ENCODE measurements at regions not wholly inside any gene's neighbourhood (a gene's known extent, or its start where the extent isn't known, plus 50 kb on each side); places are given as distances from the start of the nearest gene placed in this dataset.
"Not testable (repeated sequence)": the region's sequence is repeated elsewhere in the genome, so short reads cannot be mapped to it uniquely, and the experiment has no call there.

DNA sequence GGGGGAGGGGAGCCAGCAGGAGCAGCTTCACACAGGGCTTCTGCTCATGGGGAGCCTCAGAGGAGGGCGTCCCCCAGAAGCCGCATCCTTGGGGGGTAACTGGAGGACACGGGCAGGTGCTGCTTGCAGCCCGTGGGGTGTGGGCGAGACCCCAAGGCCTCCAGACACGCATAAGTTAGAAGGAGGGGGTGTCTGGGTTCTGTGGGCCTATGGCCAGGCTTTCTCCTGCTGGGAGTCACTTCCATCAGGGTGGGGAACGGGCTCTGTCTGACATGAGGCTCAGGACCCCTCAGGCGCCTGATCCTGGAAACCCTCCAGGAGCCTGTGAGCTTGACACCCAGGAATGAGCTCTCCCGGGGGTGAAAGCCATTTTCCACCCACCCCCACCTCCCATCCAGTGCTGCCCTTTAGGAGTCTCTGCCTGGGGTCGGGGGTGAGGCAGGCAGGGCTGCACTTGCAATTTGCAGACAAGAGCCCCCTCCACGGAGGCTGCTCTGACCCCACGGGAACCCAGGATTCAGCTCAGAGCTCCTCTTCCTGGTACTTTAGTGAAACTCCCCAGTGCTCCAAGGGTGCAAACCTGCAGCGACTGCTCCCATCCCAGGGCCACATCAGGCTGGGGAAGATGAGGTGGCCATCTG, 325.7 kb downstream of the ADGRD1 start:
- ATAC-seq (ENCODE audit: poor library complexity) (no peak), DNase-seq (peak; percentile 11)
- intact Hi-C loops (cut with DNase I), result no loop called here

DNA sequence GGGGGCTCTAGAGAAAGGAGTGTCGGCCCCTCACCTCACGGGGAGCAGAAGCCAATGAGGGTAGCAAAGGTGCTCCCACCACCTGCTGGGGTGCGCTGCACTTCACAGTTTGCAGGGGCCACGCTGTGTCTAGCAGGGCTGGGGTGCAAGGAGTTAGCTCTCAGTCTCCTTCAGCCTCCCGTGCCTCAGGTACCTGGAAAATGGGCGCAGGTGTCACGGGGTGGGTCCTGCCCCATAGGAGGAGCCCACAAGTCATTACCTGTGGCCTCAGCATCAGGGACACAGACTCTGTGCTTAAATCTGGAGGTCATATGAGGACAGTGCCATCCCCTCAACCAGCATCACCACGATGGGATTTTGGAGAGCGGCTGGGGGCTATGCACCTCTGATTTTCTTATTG, 326.7 kb downstream of the ADGRD1 start:
- DNase-seq (peak; percentile 13), ATAC-seq (ENCODE audit: poor library complexity) (no peak)
- intact Hi-C loops (cut with DNase I), result no loop called here

DNA sequence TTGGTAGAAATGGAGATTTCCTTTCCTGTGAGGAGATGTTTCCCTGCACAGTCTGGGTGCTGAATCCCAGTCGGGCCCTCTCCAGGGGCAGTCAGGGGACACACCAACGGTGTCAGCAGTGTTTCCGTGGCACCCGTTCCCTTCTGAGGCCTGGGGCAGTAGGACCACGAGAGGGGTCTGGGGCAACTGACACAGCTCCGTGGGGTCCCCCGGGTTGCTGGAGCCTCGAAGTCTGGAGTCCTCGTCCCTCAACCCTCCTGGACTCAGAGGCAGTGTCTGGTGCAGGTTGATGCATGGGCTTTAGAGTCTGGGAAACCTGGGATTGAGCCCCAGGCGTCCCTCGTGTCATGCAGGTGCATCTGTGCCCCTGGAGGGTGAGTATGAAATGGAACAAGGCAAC, 327.3 kb downstream of the ADGRD1 start:
- ATAC-seq (ENCODE audit: poor library complexity) (no peak), DNase-seq (peak; percentile 14)
- intact Hi-C loops (cut with DNase I), result no loop called here

DNA sequence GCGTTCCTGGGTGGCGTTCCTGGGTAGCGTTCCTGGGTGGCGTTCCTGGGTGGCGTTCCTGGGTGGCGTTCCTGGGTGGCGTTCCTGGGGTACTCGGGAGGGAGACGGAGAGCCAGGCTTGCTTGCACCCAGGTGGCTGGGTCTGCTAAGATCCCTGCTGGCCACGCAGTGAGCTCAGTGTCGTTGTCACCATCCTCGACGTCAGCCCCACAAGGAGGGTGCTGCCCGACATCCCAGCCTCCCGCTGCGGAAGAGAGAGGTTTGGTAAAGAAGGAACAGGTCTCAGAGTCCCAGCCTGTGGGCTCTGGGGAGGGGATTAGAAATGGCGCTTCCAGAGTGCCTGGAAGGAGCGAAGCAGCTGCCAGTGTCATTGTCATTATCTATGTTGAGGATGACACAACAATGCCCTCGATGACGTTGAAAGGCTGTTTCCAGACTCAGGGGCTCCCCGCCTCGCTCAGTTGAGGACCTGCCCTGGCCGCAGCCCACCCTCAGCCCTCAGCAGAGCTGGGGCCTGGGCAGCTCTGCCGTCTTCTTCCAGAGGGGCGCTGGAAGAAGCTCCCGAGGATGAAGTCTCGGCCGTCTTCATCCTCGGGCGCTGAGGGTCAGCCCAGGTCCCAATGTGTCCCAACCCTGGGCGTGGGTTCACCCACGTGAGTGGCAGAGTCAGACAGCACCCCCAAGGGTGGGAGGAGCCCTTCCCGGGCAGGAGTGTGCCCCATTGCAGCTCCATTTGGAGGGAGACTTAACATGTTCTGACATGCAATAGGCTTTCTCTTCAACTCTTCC, 328.8 kb downstream of the ADGRD1 start:
- ATAC-seq (ENCODE audit: poor library complexity), result no peak
- intact Hi-C loops (cut with DNase I), result no loop called here
- no peak for DNase-seq

DNA sequence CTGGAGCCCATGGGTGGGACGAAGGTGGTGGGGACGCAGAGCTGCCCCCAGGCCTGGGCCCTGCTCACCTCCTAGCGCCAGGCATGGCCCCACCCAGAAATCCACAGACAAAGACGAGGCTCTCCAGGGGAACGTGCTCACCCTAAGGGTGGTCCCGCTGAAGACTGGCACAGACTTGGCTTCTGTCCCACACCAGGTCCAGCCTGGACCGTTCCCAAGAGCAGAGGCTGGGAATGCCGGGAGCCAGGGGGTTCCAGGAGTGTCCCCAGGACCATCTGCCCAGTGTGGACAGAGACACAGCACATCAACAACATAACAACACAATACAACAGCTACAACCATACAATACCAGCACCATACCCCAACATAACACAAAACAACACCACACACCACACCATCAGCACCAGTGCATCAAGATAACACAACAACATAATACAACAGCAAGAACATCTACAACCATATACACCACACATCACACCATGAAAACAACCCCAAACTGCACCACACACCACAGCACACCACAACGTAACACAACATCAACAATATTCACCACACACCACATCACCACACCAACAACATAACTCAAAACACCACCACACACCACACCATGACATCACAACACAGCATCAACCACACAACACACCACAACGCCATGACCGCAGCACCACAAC, 329.6 kb downstream of the ADGRD1 start:
- DNase-seq (no peak), ATAC-seq (ENCODE audit: poor library complexity) (no peak)
- intact Hi-C loops (cut with DNase I), result no loop called here

DNA sequence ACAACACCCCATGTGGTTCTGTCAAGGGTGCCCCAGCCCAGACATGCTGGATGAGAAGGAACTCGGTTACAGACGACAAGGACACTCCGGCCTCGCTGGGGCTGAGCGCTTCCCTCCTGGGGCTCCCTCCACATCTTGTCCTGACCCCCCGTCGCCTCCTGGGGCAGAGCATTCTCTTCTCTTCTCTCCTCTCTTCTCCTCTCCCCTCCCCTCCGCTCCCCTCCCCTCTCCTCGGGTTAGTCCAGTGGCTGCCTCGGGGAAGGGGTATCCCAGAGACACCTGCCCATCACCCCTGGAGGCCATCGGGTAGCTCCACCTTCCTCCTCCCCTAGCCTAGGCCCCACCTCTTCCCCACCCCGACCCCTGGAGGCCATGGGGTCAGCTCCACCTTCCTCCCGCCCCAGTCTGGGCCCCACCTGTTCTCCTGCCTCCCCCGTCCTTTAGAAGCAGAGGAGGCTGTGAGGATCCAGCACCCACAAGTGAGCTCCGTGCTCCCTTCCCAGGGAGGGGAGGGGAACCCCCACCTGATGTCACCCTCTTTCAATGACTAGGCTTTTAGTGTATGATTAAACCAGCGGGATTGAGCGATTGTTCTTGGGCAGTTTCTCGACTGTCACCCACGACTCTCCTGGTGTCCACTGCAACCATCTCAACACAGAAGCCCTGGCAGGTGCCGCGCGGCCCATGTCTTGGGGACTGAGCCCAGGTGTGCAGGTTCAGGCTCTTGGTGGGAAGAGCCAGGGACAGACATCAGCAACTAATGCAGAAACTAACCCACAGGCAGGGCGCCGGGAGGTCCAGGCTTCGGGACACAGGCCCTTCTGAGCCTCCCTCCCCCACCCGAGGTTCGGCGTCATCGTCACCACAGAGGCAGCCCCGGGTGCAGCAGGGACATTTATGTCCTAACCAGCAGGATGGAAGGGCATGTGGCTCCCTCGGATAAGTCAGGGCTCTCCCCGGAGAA, 330.4 kb downstream of the ADGRD1 start:
- DNase-seq; intact Hi-C loops (cut with DNase I); ATAC-seq (ENCODE audit: poor library complexity): not testable (repeated sequence)

DNA sequence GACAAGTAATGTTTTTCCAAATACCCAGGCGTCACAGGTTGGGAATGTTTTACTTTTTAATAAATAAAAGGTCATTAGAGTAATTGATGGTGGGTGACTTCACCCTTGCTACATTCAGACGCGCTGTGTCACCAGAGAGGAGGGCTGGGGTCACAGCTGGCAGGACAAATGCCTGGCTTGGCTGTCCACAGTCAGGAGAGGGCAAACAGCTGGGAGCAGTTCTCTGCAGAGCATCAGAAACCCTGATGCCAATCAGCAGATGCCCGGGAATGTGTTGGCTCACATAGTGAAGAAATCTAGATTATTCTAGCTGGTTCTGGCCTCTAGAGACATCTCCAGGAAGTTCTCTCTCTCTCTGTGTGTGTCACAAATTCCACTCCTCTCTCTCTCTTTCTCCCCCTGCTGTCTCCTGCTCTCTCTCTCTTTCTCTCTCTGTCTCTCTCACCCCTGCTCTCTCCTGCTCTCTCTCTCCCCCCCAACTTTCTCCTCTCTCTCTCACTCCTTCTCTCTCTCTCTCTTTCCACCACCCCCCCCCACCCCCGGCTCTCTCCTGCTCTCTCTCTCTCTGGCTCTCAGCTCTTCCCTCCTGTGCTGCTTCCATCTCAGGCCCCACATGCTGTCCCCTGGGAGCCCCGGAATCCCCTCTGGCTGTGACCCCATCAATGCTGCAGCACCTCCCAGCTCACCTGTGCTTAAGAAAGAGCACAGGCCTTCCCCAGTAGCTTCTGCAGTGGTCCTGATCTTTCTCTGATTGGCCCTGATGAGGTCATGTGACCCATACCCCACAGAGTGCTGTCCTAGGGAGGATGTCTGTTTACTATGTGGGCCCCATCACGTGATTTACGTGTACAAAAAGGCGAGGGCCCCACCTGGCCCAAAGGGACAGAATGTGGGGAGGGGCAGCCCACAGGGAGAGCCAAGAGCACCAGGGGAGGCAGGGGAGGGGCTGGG, 331.5 kb downstream of the ADGRD1 start:
- DNase-seq; intact Hi-C loops (cut with DNase I); ATAC-seq (ENCODE audit: poor library complexity): not testable (repeated sequence)

DNA sequence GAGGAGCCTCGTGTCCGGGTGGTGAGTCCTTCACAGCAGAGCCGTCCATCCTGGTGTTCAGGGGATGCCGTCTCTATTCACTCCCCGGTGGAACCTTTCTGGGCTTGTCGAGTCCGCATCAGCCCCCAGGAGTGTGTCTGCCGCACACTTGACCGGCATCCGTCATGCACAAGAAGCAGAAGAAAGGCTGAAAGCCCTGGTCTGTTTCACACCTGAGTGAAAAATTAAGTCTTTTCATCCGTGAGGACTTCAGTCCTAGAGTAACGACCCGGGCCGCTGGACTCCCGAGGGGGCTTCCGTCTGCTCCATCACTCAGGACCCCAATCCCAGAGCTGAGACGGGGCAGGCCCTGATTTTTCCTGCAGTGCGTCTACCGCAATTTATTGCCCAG, 332.2 kb downstream of the ADGRD1 start:
- ATAC-seq (ENCODE audit: poor library complexity); DNase-seq; intact Hi-C loops (cut with DNase I): not testable (repeated sequence)

DNA sequence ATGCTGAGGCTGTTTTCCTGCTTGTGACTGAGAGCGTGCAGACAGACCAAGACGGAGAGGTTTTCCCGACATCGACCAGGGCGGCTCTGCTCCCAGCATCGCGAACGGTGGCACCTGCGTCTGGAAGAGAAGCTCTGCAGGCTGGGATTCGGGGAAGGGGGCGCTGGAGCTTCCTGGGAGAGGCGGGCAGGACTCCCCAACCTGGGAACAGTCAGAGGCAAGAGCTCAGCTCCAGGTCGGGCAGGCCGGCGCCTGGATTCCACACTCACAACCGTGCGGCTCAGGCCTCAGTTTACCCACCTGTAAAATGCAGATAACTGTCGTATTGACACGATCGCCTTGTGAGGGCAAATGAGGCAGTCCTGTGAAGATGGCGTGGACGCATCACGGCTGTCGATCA, 332.6 kb downstream of the ADGRD1 start:
- intact Hi-C loops (cut with DNase I); DNase-seq; ATAC-seq (ENCODE audit: poor library complexity): not testable (repeated sequence)

DNA sequence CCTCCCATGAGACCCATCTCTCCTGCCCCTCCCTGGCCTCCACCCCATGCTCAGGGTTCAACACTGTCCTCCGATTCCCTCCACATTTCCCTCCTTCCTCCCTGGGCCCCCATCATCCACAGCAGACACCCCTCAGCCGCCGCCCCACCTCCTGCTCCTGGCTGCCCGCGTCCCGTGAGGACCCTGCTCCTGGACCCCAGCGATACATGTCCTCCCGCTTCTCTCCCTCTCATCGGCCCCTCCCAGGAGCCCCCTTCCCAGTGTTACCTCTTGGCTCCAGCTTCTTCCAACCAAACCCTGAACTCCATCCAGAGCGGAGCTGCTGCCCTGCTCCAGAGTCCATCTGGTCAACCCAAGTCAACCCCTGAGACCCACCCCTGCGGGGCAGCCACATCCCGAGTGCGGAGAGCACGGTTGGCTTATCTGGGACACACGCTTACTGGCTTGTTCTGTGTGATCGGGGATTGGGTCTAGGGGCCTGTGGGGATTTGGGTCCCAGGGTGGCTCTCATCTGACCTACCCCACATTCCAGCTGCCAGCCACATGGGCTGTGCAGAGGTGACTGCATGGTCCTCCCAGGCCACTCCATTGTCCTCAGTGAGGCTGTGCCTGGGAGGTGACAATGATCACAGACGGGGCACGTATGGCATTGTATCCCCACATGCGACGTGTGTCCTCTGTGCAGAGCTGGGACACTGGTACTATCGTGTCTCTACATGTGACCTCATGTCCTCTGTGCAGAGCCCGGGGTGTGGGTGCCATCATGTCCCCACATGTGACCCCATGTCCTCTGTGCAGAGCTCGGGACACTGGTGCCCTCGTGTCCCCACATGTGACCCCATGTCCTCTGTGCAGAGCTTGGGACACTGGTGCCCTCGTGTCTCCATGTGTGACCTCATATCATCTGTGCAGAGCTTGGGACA, 333.6 kb downstream of the ADGRD1 start:
- intact Hi-C loops (cut with DNase I), result no loop called here
- ATAC-seq (ENCODE audit: poor library complexity), result no peak
- DNase-seq, result no peak

DNA sequence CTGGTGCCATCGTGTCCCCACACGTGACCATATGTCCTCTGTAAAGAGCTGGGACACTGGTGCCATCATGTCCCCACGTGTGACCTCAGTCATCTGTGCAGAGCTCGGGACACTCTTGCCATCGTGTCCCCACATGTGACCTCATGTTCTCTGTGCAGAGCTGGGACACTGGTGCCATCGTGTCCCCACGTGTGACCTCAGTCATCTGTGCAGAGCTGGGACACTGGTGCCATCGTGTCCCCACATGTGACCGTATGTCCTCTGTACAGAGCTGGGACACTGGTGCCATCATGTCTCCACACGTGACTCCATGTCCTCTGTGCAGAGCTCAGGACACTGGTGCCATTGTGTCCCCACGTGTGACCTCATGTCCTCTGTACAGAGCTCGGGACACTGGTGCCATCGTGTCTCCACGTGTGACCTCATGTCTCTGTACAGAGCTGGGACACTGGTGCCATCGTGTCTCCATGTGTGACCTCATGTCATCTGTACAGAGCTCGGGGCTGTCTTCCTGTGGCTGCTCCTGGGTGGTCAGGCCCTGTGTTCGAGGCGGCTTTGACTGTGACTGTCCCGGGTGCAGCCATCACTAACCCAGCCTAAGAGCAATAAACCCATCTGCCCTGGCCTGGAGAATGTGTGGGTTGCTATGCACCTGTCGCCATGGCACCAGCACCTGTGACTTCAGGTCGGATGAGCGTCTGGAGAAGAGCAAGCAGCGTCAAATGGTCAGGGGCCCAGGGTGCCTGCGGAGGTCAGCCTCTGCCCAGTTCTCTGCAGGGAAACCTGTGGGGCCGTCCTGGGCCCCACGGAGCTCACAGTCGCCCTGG, 334.4 kb downstream of the ADGRD1 start:
- ATAC-seq (ENCODE audit: poor library complexity) (no peak), DNase-seq (no peak)
- intact Hi-C loops (cut with DNase I), result no loop called here

DNA sequence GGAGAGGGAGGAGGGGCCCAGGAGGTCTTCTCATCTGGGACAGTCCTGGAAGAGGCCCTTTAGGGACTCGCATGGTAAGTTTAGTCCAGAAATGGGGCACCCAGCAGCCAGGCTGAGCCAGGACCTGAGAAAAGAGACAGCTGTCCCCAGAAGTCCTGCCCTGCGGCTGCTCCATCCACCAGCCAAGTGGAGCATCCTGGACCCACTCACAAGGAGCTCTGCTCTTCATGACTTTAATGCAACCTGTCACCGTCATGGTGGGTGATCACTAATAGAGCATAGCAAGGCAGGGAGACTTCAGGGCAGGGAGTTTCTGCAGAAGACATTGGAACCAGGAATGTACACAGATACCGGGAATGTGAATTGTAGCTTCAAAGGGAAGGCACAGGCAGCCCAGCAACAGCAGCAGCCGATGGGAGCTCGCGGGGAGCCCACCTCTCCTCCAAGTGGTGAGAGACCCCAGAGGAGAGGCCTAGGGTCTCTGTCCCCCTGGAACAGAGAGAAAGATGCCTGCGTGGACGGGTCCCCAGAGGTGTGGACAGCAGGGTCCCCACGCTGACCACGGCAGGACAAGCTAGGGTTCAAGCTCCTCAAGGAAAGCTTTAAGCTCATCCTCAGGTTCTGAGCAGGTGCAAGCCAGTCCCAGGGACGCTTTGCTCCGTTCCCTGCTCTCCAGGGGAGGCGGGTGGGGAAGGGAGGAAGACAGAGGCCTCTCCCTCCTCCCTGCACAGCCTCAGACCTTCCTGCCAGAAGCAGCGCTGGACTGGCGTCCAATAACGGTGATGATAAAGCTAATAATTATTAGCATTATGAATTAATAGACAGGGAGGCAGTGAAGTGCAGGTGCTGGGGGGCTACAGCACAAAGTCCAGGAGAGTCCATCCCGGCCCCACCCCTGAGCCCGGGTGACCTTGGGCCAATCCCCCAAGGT, 335.3 kb downstream of the ADGRD1 start:
- ATAC-seq (ENCODE audit: poor library complexity); DNase-seq; intact Hi-C loops (cut with DNase I): not testable (repeated sequence)

DNA sequence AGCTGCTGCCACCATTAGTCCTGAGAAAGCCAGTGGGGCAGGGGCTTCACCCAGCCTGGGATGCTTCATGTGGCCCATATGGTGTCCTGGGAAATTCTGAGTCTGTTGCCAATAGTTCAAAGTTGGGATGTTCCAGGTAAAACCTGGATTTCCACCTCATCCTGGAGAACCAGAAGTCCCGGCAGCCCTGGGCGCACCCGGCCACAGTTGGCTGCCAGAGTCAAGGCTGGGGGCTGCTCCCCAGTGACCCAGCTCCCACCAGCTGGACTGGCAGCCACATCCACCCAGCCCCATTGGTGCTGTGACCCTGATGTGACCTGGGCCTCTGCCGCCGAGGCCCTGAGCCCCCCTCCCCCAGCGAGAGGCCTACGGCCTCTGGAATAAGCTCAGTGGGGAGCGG, 336.1 kb downstream of the ADGRD1 start:
- DNase-seq; ATAC-seq (ENCODE audit: poor library complexity); intact Hi-C loops (cut with DNase I): not testable (repeated sequence)

DNA sequence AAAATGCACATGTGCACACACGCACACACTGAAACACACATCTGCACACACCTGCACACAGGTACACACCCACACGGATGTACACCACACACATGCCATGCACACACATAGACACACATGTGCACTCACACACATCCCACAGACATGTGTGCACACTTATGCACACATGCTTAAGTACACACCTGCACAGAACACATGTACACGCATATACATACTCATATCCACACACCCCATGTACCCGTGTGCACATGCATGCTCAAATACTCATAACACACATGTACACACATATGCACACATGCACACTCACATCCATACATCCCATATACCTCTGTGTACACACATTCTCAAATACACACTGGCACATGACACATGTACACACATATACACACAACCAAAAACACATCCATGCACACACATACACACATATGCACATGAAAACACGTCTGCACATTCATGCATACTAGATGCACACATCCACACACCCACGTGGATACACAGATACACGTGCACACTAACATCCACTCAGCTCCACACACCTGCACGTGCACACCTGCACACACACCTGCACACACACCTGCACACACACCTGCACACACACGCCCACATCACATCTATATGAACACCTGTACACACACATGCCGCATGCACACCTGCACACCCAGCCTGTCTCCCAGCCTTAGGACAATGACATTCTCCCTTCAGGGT, 336.7 kb downstream of the ADGRD1 start:
- intact Hi-C loops (cut with DNase I), result no loop called here
- no peak for ATAC-seq (ENCODE audit: poor library complexity)
- no peak for DNase-seq
